HG02840 (cell line): ENCODE measurements at regions not wholly inside any gene's neighbourhood (a gene's known extent, or its start where the extent isn't known, plus 50 kb on each side); places are given as distances from the start of the nearest gene placed in this dataset.

Source experiments
- ATAC-seq: cut with Tn5 transposase; IDR thresholded peaks from one replicate; pipeline ENCODE4 v1.9.1; 2021; ENCODE audit warnings: mild to moderate bottlenecking, moderate library complexity, moderate number of reproducible peaks; ENCODE audit not compliant: unreplicated experiment, low FRiP score

DNA sequence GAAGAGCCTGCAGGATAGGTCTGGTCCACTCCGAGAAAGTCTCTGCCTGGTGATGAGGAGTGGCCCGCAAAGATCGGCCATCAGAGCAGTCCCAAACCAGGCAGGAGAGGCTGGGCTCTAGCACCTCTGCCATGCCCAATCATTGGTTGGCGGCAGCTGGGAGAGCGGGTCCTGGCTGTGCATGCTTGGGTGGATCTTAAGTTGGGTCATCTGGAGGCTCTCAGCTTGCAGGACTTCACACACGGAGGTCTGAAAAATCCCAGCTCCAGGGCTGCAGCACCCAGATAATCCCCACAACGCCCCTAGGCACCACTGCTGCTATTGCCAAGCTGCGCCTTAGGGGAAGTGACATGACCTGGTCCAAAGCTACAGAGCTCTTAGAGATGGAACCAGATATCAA is 766.7 kb upstream of the TBX3 start:
- no peak for ATAC-seq

DNA sequence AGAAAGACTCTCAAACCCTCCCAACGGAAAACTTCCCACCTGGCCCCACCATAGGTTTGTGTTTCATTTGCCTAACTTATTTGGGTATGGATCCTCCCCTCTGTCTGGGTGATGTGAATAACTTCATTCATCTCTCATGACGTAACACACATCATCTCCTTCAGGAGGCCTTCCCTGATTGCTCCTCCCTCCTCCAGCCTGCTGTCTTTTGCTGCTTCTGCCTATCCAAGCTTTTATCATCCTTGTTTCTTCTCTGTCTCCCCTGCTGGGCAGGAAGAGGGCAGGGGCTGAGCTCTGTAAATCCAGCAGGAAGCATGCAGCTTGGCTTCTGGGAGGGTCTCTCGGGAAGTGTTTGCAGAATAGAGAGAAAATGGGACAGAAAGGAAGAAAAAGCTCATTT is 766.0 kb upstream of the TBX3 start:
- no peak for ATAC-seq

DNA sequence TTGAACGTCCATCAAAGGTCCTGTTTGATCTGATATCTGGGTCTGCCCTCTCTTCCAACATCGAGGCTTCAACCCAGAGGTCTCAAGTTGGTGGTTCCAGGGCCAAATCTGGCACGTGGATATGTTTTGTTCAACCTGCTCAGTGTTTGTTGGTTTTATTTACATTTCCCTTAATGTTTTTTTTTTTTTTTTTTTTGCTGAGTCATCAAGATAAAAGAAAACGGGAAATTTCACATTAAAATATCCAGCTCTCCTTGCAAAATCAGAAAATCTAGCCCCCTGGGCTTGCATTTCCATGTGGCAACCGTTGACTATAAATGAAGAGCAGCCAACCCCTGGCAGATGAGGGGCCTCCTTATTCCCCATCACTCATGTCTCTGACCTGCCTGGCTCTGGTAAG is 765.6 kb upstream of the TBX3 start:
- ATAC-seq: no peak

DNA sequence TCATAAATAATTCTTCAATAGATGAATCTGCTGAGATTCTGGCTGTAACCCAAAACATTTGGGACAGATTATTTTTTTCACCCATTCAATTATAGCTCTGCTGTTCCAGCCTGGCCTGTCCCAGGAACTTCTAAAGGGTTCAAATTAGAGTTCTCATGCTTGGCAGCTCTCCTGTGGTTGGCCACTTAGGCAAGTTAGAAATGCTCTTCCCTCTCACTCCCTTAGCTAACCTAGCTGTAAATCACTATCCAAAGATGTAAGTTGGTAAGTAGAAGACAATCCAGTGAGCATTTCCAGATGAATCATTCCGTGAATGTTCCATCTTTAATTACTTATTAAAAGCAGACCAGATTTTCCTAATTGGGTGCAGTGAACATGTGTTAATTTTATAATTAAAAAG is 760.4 kb upstream of the TBX3 start:
- no peak for ATAC-seq

DNA sequence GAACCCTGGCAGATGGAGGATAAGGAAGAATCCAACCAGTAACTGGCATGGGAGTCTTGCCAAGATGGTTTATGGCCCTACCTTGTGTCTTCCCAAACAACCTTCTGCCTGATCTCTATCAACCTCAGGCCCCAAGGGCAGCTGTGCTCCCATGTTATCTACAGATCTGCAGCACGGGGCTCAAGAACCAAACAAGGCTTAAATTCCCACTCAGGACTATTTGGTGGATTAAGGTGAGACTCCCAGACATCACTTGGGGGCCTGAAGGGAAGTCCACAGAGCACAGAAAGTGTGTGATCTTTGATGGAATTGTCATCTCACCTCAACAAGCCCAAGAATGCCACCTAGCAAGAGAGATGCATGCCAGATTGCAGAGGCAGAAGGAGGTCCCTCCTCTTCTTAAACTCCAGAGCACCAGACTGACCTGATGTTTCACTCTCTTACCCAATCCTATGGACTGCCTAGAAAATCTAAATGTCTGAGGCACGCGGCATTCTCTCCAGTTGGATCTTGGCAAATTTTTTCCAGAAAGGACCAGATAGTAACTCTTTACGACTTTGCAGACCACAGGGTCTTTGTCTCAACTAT is 759.5 kb upstream of the TBX3 start:
- no peak for ATAC-seq

DNA sequence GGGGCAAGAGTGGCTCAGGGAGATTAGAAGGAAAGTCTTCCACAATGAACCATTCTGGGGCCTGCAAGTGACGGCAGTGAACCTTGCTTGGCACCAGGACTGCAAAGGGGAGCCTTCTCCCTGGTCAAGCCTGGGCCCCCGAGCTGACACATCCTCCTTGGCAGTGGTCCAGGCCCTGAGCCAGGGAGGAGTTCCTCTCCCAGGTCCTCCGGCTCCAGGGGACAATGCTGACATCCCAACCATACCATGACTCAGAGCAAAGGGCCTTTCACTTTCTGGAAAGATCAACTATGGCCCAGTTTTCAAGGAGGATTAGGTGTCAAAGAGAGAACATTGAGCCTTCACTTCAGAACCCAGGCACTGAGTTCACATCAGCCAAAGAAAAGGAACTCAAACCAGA is 756.5 kb upstream of the TBX3 start:
- no peak for ATAC-seq

DNA sequence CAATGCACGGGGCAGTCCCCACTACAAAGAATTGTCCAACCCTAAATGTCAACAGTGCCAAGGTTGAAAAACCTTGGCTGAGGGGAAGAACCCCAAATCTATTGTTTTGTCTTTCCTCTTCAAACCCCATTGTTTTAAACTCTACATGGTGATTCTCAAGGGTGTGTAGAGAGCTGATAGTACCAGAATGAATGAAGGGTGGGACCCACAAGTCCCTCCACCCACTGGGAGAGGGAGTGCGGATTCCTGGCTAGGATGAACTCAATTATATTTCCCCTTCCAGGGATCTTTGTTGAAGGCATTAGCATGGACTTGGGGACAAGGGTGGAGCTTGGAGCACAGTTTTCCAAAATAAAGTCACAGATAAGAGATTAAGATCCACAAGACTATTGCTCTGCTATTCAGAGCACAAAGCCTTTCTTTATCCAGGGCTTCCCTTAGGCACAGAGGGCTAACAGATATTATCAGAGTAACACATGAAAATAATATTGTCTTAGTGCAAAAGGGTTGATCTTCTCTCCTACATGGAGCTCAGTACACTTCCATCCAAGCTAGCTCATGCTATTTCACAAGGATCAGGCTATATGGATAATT is 755.1 kb upstream of the TBX3 start:
- ATAC-seq: no peak

DNA sequence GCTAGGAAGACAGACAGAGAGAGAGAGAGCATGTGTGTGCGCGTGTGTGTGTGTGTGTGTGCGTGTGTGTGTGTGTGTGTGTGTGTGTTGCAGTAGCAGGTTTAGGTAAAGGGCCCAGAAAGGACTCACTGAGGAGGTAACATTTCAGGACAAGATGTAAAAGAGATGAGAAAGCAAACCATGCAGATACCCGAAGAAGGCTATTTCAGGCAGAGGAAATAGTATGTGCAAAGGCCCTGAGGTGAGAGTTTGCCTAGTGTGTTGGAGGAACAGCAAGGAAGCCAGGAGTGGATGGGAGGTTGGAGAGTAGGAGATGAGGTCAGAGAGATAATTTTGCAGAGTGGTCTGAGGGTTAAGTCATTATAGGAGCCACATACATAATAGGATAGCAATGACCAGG is 754.3 kb upstream of the TBX3 start:
- no peak for ATAC-seq

DNA sequence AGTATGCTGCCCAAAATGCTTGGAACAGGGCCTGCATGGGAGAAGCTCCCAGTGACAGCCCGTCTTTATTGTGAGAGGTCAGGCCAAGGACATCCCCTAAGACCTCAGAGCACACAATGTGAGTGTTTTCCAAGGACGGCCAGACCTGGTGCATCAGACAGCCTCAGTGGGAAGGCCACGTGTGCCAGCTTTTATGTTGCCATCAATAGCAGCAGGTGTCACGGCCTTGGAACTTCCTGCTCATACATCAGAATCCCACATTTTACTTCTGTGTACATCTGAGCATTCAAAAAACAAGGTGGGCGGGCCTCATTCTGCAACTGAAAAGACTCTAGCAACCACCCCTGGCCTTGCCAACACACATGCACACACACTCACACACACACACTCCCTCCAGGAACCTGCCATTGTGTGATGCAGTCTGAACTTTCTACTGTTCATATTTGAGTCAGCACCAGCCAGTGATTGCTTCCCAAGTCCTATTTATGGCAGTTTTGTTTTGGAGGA is 753.1 kb upstream of the TBX3 start:
- no peak for ATAC-seq

DNA sequence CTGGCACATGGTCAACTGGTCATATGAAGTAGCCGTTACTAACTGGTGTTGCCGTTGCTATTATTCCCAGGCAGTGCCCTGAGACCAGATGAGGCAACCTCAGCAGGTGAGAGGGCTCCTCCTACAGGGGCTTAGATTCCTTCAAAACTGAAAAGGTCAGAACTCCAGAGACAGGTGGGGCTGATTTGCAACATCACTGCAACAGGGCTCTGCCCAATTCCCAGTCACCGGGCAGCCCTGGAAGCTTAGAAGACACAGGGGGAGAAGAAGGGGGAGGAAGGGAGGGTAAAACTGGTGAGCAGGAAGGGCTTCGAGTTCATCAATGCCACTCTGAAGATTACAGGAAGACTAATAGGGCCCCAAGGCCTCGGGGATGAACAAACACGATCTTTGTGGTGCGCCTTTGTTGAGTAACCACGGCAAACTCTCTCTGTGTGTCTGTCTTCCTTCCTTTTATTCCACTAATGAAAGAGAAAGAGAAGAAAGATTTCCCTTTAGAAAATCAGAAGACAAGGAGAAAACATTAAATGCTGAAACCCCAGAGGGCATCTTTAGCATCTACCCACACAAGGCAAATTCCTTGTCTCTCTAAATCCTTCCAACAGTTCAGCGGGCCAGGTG is 749.1 kb upstream of the TBX3 start:
- no peak for ATAC-seq

DNA sequence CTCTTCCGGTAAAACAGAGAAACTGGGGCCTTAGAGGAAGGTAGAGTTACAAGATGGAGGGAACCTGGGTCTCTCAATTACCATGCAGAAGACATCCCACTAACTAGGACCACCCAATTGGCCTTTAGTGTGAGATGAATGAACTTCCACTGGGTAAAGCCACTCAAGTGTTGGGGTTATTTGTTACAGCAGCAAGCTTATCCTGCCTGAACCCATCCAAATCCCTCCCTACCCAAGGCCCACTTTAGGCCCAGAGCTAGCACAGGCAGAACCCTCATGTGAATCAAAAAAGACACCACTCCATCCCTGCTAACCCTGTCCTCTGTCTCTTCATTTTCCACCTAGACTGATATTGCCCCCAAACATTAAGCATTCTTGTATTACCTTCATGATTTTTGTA is 746.7 kb upstream of the TBX3 start:
- ATAC-seq: no peak

DNA sequence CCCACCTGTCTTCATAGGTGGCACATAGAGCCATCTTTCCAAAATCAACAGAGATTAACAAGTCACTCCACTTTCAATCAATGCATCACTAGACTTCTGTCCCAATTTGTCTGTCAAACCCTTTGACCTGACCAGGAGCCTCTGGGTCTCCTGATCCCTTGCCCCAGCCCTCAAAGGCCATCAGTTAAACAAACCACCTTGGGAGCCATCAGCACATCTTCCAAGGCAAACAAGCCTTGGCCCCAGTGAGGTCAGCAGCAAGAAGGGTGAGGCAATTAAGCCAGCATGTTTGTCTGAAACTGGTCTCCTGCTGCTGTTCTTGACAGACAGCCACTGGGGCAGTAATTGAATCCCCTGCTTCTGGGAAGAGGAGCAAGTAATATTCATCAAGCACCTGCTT is 742.8 kb upstream of the TBX3 start:
- ATAC-seq: no peak

DNA sequence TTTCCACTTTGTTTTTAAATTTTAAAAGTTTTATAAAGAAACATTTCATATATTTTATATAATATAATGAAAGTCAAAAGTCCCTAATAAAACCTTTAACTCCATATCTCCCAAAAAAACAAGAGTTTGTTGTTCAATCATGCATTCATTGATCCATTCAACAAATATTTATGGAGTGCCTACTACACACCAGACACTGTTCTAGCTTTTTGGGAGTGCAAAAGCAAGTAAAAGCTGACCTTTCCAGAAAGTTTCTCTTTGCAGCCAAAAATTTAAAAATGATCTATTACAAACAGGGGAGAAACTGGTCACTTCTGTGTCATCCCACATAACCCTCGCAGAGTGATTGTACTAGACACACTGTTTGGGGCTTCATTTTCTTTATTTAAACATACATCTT is 740.0 kb upstream of the TBX3 start:
- no peak for ATAC-seq

DNA sequence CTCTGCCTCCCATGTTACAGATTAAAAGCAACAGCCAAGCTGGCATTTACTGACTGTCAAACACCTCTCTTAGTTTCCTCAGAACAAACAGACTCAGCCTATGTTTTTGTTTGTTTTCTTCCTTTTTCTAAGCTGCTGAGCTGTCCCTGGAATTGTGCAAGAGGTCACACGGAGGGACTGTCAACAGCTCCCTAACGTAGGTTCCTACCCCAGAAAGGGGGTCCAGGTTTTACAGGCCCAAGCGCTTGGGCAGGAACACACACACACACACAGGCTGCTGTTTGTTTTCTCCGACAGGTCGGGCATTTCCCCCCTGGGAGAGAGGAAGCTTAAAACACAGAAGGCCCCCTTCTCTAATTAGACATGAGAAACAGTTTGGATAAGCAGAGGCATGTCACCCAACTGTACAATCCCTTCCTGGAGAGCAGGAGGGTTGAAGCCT is 739.6 kb upstream of the TBX3 start:
- ATAC-seq: no peak

DNA sequence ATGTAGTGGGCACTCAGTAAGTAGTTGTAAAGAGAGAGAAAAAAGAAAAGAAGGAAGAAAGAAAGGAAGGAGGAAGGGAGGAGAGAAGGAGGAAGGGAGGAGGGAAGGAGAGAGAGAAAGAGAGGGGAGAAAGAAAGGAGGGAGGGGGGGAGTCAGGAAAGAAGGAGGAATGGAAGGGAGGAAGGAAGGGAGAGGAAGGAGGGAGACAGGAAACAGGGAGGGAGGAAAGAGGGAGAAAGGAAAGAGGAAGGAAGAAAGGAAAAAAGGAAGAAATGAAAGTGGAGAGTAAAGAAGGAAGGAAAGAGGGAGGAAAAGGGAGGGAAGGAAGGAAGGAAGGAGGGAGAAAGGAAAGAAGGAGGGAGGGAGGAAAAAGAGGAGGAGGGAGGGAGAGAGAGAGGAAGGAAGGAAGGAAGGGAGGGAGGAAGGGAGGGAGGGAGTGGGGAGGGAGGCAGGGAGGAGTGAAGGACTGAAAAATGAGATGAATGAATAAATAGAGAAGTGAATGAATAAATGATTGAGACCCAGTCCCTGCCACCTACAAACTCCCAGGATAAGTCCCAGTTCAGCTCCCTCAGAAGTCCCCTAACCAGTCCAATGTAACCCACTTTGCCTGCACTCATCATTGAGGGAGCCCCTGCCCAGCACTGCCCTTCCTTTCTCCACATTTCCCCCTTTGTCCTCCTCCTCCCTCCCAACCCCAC is 739.0 kb upstream of the TBX3 start:
- ATAC-seq: no peak

DNA sequence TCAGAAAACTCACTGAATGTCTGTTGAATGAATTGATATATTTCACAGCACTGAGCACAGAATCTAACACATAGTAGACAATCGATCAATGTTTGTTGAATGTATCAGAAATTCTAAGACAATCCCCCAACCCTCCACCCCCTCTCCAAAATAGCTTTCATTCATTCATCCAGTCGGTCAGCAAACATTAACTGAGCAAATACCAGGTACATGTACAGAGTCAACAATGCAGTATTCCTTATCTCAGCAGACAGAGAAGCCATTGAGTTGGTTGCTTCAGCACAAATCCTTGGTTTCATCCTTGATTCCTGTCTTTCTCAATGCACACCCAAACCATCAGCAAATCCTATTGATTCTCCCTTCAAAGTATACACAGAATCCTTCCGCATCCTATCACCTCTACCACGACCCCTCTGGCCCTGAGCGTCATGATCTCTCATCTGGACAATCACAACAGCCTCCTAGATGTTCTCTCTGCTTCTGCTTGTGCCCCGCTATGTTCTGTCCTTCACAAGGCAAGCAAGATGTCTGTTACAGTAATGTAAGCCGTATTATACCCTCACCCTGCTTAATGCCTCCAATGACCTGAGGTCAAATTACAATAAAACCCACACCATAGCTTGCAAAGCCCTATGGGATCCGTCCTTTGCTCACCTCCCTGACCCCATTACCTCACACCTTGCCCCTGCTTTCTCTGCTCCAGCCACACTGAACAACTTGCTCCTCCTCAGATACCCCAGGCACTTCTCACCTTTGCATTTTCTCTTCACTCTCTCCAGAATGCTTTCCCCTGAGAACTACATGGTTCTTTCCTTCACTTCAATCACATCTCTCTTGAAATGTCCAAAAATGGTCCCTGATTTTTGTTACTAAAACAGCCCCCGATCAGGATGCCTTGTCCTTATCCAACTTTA is 738.1 kb upstream of the TBX3 start:
- ATAC-seq: no peak

DNA sequence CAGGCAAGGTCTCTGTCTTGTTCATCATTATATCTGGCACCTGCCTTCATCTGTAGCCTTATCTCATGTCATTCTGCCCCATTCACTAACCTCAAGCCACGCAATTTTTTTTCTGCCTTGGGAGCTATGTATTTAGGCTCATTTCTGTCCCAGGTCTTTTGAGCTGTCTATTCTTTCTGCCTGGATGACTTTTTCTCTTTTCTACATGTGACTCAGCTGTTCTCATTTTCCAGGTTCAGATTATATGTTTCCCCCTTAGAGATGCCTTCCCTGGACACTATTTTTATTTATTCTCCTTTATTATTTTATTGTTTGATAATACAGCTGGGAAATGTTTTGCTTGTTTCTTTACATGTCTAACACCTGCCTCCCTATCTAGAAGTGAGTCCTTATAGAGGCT is 737.4 kb upstream of the TBX3 start:
- ATAC-seq: no peak

DNA sequence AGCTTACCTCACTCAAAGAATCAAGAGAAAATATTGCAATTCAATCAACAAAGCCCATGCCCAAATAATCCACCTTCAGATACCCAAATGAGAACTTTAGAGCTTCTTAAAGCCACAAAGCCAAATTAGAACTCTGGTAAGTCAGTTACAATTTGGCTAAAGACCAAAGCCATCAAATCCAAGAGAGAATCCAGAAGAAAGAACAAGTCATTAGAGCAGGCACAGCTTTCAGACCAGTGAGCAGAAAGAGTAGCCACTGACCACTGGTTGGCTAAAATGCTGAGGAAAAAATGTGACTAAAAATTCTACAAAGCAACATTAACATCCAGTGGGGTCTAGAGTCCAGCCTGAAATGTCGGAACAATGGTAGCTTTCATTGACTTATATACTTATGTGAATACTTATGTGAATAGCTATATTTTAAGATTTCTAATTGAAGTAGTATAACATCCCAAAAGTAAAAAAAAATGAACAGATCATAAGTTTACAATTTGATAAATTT is 735.2 kb upstream of the TBX3 start:
- no peak for ATAC-seq

DNA sequence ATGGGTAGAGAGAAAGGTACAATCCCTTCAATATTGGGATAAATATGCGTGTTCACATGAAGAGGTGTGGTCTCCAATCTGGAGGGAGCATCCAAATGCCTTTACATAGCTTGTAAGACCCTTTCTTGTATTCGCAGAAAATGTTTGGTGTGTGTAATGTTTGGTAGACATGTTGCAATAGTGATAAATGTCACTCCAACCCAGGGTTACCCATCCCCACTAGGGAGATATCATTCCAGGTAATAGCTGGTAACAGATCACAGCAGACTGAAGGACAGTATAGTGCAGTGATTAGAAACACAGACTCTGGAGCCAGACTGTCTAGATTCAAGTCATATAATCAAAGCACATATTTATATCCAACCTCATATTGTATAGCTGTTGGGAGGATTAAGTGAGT is 733.6 kb upstream of the TBX3 start:
- no peak for ATAC-seq

DNA sequence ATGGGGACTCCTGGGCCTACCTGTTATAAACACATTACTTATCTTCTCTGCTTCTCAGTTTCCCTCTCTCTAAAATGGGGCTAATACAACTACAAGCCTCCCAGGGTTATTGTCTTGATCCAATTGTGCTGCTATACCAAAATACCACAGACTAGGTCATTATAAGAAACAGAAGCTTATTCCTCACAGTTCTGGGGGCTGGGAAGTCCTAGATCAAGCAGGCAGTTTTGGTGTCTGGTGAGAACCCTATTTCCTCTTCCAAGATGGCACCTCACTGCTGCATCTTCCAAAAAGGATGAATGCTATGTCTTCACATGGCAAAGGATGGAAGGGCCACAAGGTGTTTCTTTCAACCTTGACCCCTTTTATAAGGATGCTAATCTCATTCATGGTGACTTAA is 732.9 kb upstream of the TBX3 start:
- no peak for ATAC-seq
